ENCODE measurements at regions not wholly inside any gene's neighbourhood (a gene's known extent, or its start where the extent isn't known, plus 50 kb on each side); places are given as distances from the start of the nearest gene placed in this dataset.
A peak's percentile ranks its signal among the peaks of the same experiment; 100 is the strongest.

- DNase-seq (ENCODE audit: low spot score), result peak; percentile 19
Measured at GRCh38 chr16:47970291-47970931, 185.4 kb downstream of the ABCC12 start.

GRCh38 chr16:47967374-47967773, 188.4 kb downstream of the ABCC12 start:
- no peak for DNase-seq (ENCODE audit: low spot score)

GRCh38 chr16:47966325-47966724, 189.5 kb downstream of the ABCC12 start:
- no peak for DNase-seq (ENCODE audit: low spot score)

GRCh38 chr16:47965439-47965838, 190.4 kb downstream of the ABCC12 start:
- no peak for DNase-seq (ENCODE audit: low spot score)

GRCh38 chr16:47958726-47959125, 197.1 kb downstream of the ABCC12 start:
- DNase-seq (ENCODE audit: low spot score), result no peak

- no peak for DNase-seq (ENCODE audit: low spot score)
Measured at GRCh38 chr16:47956916-47957315, 198.9 kb downstream of the ABCC12 start.

- DNase-seq (ENCODE audit: low spot score), result no peak
Measured at GRCh38 chr16:47949714-47950113, 206.1 kb downstream of the ABCC12 start.

GRCh38 chr16:47949276-47949675, 206.5 kb downstream of the ABCC12 start:
- no peak for DNase-seq (ENCODE audit: low spot score)

GRCh38 chr16:47947723-47948122, 208.1 kb downstream of the ABCC12 start:
- DNase-seq (ENCODE audit: low spot score), result no peak

GRCh38 chr16:47946092-47946491, 209.7 kb downstream of the ABCC12 start:
- DNase-seq (ENCODE audit: low spot score), result no peak

- DNase-seq (ENCODE audit: low spot score), result no peak
Measured at GRCh38 chr16:47944589-47944988, 211.2 kb downstream of the ABCC12 start.

- no peak for DNase-seq (ENCODE audit: low spot score)
Measured at GRCh38 chr16:47943235-47943634, 212.6 kb downstream of the ABCC12 start.

GRCh38 chr16:47940466-47940865, 215.3 kb downstream of the ABCC12 start:
- DNase-seq (ENCODE audit: low spot score), result no peak

- no peak for DNase-seq (ENCODE audit: low spot score)
Measured at GRCh38 chr16:47939680-47940079, 216.1 kb downstream of the ABCC12 start.

GRCh38 chr16:47938272-47938671, 217.5 kb downstream of the ABCC12 start:
- DNase-seq (ENCODE audit: low spot score), result no peak

GRCh38 chr16:47928008-47928407, 227.8 kb downstream of the ABCC12 start:
- no peak for DNase-seq (ENCODE audit: low spot score)

GRCh38 chr16:47927330-47927729, 228.5 kb downstream of the ABCC12 start:
- no peak for DNase-seq (ENCODE audit: low spot score)

GRCh38 chr16:47925811-47926460, 229.9 kb downstream of the ABCC12 start:
- DNase-seq (ENCODE audit: low spot score), result no peak

- no peak for DNase-seq (ENCODE audit: low spot score)
Measured at GRCh38 chr16:47924950-47925349, 230.8 kb downstream of the ABCC12 start.

GRCh38 chr16:47921535-47921934, 234.3 kb downstream of the ABCC12 start:
- DNase-seq (ENCODE audit: low spot score), result no peak

- no peak for DNase-seq (ENCODE audit: low spot score)
Measured at GRCh38 chr16:47920709-47921108, 235.1 kb downstream of the ABCC12 start.

GRCh38 chr16:47917118-47917517, 238.7 kb downstream of the ABCC12 start:
- DNase-seq (ENCODE audit: low spot score), result no peak

GRCh38 chr16:47916266-47916665, 239.5 kb downstream of the ABCC12 start:
- no peak for DNase-seq (ENCODE audit: low spot score)

GRCh38 chr16:47907109-47907508, 248.7 kb downstream of the ABCC12 start:
- DNase-seq (ENCODE audit: low spot score), result no peak
